ENCODE measurements at regions not wholly inside any gene's neighbourhood (a gene's known extent, or its start where the extent isn't known, plus 50 kb on each side); places are given as distances from the start of the nearest gene placed in this dataset.
"Not testable (repeated sequence)": the region's sequence is repeated elsewhere in the genome, so short reads cannot be mapped to it uniquely, and the experiment has no call there.

DNA sequence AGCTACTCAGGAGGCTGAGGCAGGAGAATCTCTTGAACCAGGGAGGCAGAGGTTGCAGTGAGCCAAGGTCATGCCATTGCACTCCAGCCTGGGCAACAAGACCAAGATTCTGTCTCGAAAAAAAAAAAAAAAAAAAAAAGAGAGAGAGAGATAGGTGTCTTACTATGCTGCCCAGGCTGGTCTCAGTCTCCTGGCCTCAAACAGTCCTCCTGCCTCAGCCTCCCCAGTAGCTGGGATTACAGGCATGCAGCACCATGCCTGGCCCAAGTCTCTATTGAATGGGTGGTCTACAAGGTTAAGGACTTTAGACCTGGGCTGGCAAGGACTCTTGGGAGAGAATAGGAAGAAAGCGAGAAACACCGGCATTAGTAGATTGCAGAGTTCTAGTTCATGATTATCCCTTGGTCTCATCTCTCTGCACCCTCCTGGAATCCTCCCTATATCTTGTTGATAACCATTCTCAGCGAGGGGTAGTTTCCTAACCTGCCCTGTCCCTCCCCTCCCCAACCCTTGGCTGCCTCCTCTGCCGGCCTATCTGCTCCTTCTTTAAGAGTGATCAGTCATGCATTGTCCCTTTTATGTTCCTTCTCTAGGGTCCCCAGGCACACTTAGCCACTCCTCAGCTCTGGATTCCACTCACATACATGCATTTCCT lies 128.1 kb upstream of the MAP1LC3B2 start:
- DNase-seq (ENCODE audit: low read depth) = no peak

DNA sequence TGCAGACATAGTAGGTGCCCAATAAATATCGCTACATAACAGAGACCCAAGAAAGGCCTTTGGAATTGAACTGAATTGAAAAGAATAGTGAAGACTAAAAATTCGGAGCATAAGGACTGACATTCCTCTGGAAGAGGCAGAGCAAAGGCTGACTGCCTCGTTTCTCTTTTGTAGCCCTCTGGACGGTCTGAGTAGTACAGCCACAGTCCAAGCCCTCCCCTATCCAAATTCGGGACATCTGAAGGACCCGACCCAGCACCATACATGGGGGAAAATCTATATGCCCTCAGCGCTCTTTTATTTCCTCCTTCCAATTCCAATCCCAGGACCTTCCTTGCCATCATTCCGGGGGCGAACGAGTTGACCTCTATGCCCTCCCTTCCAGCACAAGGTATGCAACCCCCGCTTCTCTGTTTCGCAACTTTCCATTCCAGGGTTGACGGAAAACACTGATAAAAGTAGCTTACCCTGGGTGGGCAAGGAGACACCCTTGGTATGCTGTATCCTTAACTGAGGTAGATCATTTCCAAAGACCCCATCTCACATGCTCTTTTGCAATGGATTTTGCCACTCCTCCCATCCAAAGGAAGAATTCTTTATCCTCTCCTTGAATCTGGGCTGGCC lies 127.4 kb upstream of the MAP1LC3B2 start:
- no peak for DNase-seq (ENCODE audit: low read depth)

DNA sequence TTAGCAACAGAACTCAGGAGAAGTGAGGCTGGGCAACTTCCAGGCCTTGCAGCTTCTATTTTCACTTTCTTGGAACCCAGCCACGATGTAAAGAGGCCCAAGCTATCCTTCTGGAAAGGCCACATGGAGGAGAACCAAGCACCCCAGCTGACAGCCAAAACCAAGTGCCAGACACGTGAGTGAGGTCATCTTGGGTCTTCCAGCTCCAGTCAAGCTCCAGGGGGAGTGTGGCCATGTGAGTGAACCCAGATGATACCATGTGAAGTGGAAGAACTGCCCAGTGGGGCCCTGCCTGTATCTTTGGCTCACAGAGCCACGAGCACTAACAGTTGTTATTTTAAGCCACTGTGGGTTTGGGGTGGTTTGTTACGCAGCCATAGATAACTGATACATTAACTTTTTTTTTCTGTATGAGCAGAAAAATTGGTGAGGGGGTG lies 126.8 kb upstream of the MAP1LC3B2 start:
- DNase-seq (ENCODE audit: low read depth) = no peak

DNA sequence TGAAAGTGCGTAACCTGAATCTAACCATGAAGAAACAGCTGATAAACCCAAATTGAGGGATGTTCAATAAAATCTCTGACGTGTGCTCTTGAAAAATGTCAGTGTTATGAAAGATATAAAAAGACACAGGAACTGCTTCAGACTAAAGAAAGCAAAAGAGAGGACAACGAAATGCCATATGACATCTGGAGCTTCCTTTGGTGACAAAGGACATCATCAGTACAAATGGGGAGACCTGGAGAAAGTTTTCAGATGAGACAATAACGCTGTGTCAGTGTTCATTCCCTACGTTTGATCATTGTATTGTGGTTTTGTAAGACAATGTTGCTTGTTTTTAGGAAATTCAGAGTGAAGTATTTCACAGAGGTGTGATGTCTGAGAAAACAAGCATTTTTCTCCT lies 125.9 kb upstream of the MAP1LC3B2 start:
- no peak for DNase-seq (ENCODE audit: low read depth)

DNA sequence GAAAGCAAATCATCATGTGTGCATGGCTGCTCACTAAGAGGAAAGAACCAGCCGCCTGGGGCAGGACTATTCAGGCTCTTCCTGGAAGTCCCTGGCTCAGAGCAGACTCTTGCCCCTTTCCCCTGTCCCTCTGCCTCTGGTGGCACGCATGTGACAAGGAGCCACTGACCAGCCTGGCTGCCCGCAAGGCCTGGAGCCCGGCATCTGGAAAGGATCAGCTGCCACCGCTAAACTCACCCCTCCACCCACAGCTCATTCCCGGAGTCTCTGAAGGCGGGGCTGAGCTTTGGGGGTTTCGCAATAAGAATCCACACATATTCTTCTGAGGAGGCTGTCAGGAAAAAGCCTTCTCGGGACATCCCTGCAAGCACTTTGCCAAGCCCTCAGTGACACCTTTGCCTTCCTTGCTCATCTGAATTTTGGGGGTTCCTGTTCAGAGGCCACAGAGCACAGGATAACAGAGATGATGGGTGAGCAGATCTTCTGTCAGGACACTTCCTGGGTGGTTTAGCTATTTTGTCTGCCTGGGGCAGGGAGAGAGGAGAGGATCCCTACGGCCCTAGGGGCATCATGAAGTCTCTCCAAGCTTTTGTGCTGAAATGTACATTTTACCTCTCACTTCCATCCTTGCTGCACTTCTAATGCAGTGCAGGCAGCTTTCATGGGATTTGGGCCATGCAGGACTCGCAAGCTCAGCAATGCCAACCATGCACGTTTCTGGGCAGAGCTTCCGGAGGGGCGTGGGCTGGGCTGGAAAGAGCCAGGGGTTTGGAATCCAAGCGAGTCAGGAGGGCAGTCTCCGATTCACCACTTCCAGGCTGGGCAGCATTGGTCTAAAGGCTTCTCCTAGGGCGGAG lies 124.8 kb upstream of the MAP1LC3B2 start:
- no peak for DNase-seq (ENCODE audit: low read depth)

DNA sequence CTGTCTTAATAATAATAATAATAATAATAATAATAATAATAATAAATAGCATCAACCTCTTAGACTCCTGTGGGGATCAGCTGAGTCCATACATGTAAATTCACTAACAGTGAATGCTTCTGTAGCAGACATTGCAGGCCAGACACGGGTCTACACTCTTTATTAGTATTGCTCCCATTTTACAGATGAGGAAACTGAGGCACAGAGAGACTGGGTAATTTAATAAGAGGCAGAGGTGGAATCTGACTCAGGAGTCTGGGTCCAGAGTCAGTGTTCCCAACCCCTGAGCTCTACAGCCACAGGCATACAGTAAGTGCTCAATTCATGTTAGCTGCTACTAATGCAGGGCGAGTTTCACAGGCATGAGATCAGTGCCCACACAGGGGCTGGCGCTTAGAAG lies 123.2 kb upstream of the MAP1LC3B2 start:
- no peak for DNase-seq (ENCODE audit: low read depth)

DNA sequence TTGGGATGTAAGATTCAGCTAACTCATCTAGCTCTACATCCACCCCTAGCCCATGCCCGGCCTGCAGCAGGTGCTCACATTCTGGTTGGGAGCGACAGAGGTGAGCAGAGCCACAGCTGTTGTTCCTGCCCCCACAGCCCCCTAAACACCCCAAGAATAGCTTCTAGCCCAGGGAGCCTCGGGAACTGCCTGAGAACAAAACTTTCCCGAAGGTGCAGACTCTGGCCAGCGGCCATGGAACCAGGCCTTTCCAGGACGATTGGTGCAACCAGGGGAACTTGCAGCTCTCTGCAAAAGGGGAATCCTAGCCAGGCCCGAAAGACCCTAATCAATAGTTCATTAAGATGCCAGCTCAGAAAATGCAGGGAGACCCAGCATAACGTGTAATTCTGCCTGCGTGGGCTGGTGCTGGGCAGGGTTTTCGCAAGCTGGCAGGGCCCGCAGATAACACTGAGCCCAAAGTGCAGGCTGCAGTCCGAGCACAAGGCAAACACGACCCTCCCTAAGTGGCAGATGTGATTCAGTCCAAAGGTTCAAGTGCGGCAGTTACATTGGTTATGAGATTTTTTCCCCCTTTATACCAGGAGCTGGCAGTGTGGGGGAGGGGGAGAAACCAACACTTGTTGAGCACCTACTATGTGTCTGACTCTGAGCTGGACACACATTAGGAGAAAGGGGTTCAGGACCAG lies 122.5 kb upstream of the MAP1LC3B2 start:
- DNase-seq (ENCODE audit: low read depth) = no peak

DNA sequence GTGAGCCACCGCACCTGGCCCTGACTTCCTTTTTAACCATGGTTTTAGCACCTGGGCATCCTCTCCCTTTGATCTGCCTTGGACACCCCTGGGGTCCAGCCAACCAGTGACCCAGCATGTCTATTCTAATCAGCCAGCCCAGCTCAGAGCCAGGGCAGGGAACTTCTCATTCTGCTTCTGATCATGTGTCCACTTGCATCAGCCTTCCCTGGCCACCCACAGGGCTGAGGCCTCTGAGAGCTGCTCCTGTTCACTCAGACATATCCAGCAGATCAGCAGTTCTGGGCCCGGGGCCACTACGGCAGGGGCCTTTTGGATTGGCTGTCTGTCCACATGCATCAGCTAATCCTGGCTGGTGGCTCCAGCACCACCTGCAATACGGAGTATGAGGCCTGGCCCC lies 117.9 kb upstream of the MAP1LC3B2 start:
- DNase-seq (ENCODE audit: low read depth) = no peak

DNA sequence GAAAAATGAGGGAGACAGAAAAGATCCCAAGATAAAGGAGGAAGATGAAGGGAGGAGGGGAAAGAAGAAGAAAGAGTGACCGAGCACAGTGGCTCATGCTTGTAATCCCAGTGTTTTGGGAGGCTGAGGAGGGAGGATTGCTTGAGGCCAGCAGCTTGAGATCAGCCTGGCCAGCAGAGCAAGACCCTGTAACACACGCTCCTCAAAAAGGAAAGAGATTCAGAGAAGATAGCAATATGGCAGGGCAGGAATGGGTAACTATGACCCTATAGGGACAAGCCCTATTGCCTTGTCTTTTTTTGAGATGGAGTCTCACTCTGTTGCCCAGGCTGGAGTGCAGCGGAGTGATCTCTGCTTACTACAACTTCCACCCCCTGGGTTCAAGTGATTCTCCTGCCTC lies 116.9 kb upstream of the MAP1LC3B2 start:
- no peak for DNase-seq (ENCODE audit: low read depth)

DNA sequence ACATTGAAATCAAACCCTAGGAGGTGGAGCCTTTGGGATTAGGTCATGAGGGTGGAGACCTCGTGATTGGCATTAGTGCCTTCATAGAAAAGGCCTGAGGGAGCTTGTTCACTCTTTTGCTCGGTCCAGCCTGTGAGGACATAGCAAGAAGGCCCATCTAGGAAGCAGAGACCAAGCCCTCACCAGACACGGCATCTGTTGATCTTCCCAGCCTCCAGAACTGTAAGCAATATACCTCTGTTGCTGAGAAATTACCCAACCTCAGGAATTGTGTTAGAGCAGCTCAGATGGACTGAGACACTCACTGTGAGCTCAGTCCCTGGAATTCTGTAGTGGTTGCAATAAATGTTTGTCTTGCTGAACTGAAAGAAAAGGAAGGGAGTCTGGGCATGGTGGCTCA lies 116.2 kb upstream of the MAP1LC3B2 start:
- DNase-seq (ENCODE audit: low read depth) = no peak

DNA sequence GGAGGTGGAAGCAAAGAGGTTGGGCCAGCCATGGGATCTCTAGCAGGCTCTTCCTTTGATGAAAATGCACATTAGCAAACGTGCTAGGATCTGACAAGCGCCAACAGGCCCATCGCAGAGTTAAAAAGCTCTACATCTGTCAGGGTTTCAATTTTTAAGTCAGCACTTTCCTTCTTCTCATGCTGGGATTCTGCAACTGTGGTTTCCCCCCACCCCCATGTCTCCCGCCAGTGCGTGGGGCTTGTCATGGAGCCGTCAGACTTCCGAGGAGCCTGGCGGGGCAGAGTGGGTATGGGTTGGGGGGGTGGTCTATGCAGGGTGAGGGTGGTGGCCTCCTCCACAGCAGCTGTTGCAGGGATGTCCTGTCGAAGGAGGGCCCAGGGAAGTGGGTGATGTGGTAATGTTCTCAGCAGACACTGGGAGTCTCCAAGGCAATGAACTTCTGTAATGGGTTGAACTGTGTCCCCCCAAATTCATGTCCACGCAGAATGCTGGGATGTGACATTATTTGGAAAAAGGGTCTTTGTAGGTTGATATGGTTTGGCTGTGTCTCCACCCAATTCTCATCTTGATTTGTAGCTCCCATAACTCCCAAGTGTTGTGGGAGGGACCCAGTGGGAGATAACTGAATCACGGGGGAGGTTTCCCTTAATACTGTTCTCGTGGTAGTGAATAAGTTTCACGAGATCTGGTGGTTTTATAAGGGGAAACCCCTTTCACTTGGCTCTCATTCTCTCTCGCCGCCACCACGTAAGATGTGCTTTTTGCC lies 115.2 kb upstream of the MAP1LC3B2 start:
- no peak for DNase-seq (ENCODE audit: low read depth)

DNA sequence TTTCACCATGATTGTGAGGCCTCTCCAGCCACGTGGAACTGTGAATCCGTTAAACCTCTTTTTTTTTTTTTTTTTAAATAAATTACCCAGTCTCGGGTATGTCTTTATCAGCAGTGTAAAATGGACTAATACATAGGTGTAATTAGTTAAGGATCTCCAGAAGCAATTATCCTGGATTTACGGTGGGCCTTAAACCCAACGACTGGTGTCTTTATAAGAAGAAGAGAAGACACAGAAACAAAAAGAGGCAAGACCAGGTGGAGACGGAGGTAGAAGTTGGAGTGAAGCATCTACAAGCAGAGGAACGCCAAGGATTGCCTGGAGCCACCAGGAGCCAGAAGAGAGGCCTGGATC lies 114.6 kb upstream of the MAP1LC3B2 start:
- DNase-seq (ENCODE audit: low read depth) = no peak

DNA sequence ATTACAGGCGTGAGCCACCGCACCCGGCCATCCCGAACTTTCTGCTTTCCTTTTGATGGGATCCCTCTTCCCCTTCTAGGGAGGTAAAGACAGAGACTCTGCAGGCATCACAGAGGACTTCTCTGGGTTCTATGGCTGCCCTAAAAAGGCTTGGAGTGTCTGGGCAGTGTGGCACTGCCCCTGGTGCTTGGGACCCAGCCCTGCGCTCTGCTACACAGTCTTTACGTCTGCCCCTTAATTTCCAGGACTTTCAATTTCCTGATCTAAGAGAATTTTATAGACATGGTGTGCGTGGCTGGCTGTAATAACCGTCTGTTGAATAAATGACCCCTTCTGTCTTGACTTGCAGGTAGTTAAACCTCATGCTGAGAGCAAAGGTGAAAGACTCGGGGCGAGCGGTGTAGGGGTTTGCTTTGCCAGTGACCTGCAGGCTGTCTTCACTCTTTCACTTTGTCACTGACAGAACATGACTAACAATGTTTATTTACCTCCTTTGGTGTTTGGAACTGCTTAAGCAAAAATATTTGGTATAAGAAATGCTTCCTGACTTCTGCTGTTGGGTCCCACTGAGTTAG lies 110.9 kb upstream of the MAP1LC3B2 start:
- no peak for DNase-seq (ENCODE audit: low read depth)

DNA sequence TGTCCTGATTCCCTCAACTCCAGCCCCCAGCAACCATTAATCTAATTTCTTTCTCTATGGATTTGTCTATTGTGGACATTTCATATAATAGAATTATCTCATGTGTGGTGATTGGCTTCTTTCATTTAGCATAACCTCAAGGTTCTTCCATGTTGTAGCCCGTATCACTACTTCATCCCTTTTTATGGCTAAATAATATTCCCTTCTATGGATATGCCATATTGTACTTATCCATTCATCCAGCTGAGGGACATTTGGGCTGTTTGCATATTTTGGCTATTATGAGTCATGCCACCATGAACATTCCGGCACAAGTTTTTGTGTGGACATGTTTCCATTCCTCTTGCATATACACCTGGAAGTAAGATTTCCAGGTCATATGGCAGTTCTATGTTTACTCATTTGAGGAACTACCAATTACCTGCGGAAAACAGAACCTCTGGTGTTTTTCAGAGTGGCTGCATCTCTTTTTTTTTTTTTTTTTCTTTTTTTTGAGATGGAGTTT lies 108.7 kb upstream of the MAP1LC3B2 start:
- DNase-seq (ENCODE audit: low read depth) = no peak

DNA sequence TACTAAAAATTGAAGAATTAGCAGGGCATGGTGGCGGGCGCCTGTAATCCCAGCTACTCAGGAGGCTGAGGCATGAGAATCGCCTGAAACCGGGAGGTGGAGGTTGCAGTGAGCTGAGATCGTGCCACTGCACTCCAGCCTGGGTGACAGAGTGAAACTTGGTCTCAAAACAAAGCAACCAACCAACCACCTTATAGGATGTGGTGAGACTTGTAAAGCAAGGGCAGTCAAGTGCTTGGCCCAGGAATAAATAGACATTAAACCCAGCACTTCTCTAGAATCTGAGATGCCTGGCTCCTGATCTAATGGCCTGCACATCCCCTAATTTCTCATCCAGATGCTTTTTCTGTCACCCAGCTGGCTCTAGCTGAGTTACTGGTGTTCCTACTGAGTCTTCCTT lies 106.2 kb upstream of the MAP1LC3B2 start:
- DNase-seq (ENCODE audit: low read depth) = not testable (repeated sequence)

DNA sequence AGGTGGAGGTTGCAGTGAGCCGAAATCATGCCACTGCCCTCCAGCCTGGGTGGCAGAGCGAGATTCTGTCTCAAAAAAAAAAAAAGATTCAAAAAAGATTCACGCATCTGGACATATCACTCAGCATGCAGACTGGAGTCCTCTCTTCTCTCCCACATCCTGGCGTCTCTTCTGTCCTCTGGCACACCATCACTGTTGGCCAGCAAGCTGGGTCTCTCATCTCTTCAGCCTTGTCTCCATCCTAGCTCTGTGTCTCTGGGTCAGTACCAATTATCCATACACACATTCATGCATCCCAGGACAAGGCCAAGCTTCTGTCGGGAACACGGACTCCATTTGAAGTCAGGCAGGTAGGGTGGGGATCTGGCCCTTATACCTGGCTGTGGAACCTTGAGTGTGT lies 105.5 kb upstream of the MAP1LC3B2 start:
- DNase-seq (ENCODE audit: low read depth) = no peak

DNA sequence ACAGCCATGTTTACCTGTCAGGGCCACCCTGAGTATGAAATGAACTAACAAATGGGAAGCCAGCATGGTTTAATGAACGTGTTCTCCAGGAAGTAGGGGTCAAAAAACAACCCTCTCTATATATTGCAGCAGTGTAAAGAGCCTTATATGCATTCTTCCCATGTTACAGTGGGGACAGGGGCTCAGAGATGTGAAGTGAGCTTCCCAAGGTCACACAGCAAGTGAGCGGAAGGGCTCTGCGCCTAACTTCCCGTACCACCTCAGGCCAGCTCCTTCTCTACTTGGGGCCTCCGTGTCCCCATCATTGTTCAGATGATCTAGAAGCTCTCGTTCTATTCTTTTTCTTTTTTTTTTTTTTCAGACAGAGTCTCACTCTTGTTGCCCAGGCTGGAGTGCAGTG lies 105.1 kb upstream of the MAP1LC3B2 start:
- DNase-seq (ENCODE audit: low read depth) = no peak

DNA sequence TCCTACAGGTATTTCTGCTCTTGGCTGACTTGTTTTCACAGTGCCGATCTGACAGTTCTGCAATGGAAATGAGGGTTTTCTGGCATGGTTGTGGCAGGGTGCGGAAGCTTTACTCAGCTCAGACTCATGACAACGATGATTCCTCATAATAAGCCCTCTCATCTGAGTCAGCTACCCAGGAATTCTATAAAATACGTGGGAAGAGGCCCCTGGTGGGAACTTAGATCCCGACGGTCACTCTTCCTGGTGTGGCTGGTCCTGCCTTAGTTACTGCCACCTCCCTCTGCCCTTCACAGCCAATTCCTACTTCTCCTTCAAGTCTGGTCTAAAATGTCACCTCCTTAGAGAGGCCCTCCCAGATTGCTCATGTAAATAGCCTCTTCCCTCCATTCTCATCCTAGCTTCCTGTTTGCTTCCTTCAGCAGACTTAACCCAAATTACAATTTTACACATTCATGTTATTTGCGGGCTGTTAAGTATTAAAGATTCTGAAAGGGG lies 104.2 kb upstream of the MAP1LC3B2 start:
- DNase-seq (ENCODE audit: low read depth) = no peak

DNA sequence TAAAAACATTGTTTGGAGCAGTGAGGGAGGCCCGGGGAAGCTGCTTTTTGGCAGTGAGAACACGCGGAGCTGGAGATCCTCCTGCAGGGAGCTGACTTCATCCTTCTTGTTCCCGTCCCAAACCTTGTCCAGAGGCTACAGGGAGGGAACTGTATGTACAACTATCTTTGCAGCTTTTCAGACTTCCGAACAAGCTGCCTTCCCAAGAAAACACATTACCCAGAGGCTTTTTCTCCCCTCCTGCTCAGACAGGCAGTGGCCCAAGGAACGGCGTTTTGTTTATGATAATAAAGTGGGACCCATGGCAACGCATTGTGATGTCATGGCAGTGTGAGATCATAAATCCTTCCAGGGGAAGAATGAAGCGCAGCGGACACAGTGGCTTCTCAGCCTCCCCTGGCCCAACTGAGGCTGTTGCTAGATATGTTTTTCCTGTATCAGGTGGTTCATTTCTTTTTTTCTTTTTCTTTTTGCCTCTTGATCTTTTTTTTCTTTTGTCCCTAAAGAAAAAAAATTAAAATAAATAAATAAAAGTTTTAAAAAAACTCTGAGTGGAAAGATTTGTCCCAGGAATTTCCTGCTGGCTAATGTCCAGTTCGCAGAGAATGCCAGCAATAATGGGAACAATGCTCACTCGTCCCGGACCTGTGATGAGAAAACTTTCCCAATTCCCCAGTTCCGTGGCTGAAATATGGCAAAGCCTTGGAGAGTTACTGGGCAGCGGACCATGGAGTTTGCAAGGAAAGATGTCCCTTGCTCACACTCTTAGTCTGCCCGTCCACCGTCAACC lies 103.4 kb upstream of the MAP1LC3B2 start:
- no peak for DNase-seq (ENCODE audit: low read depth)

DNA sequence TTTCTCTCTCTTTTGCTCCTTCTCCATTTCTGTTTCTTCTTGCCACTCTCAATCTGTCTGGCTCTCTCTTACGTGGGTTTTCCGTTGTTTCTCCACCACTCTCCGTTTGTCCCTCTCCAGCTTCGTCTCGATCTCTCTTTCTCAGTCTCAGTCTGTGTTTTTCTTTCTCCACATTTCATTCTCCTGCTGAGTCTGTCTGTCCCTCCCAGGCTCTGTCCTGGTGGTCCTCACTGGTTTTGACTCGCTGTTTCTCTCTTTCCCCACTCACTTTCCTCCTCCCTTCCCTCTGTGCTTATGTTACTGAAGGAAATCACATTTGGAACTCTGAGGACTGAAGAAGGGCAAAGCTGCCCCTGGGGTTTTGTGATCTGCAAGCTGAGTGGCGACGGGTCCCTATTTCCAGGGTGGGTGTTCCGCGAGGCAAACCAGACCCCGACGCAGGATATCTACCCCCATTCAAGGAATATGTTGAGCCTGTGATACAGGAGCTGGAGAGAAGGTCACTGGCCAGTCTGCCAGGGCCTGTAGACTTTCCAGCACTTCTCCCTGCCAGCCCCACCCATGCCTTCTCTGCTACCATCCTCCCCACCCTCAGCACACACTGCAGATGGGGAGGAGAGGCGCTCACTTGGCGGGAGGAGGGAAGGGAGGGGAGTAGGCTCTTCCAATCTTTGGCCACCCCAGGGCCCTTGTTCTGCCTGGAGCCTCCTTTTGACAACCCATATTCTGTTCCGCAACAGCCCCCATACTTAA lies 102.7 kb upstream of the MAP1LC3B2 start:
- DNase-seq (ENCODE audit: low read depth) = no peak

Data from stimulated activated CD8-positive, alpha-beta memory T cell treated with anti-CD3 and anti-CD28 coated beads, Interleukin-7, amount 100 ng/mL, for 24 hours (primary cell).